ENCODE measurements at regions not wholly inside any gene's neighbourhood (a gene's known extent, or its start where the extent isn't known, plus 50 kb on each side); places are given as distances from the start of the nearest gene placed in this dataset.

DNA sequence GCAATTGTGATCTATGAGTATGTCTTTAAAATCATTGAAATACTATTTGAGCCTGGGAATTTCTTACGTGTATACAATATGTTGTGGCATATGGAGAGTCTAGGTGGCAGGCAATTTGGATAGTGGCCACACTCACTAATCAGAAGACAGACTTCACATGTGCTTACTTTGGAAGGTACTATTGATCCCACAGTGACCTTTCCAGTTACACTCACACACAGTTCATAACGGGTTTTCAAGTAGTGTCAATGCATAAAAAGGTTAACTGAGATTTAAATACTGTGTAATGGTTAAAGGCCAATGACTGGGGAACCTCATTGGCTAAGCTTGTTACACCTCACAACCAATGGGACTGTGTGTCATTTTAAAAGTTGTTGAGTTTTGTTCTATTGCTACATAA, 783.2 kb downstream of the RPA4 start:
- Histone ChIP-seq H3K9ac (ENCODE audit: insufficient read depth, low read length) (no peak overlapping the region), H3K4me1 (ENCODE audit: control insufficient read depth, extremely low read depth, insufficient read depth, low read length) (no peaks in the 10 kb centered on the region), H2AFZ (ENCODE audit: low read length) (no peak overlapping the region), H3K4me2 (ENCODE audit: extremely low read depth, insufficient read depth, low read length) (no peak overlapping the region), H3K27me3 (ENCODE audit: control insufficient read depth, insufficient read depth, low read length) (no peaks in the 10 kb centered on the region), H3K4me3 (replicated peaks in 1 of 4; ENCODE audit: control extremely low read depth in 1 of 4, insufficient read depth in 1 of 4, low read depth in 3 of 4, low read length in 4 of 4) (no peak overlapping the region), H3K79me2 (ENCODE audit: control insufficient read depth, insufficient read depth, low read length) (no peaks in the 10 kb centered on the region), H3K9me3 (ENCODE audit: control insufficient read depth, insufficient read depth, low read depth, low read length) (no peaks in the 10 kb centered on the region), H4K20me1 (ENCODE audit: control insufficient read depth, extremely low read depth, insufficient read depth, low read length) (no peaks in the 10 kb centered on the region), H3K27ac (ENCODE audit: insufficient read depth, low read length) (no peak overlapping the region), H3K36me3 (ENCODE audit: control insufficient read depth, insufficient read depth, low read length) (no peaks in the 10 kb centered on the region)
- no peak for DNase-seq (ENCODE audit: low read depth in 2 of 2)
- TF ChIP-seq EZH2 (IDR thresholded peaks at IDR 0.05; ENCODE audit: low read length, missing control alignments) (no peak), CTCF (conservative IDR thresholded peaks at IDR 0.05 in 1 of 2, IDR thresholded peaks at IDR 0.05 in 1 of 2; ENCODE audit: low read depth in 1 of 2, low read length in 2 of 2) (no peak)

DNA sequence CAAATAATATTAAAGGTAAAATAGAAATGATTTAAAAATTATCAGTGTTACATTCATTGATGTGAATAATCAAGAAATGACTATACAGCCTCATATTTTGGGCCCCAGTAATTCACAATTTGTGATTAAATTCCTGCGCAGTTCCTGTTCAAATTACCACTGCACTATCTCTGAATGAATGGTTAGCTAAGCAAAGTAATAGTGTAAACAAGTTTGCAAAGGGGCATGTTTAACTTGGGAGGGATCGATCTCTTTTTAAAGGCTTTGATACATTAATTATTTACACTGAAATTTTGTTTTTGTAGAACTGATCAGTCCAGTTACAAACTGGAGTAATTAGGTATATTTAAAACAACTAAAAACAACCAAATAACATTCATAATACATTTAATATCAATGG, 784.4 kb downstream of the RPA4 start:
- TF ChIP-seq CTCF (conservative IDR thresholded peaks at IDR 0.05 in 1 of 2, IDR thresholded peaks at IDR 0.05 in 1 of 2; ENCODE audit: low read depth in 1 of 2, low read length in 2 of 2) = no peak
- no peak for TF ChIP-seq EZH2 (IDR thresholded peaks at IDR 0.05; ENCODE audit: low read length, missing control alignments)
- Histone ChIP-seq H3K27ac (ENCODE audit: insufficient read depth, low read length) (no peak overlapping the region), H3K9ac (ENCODE audit: insufficient read depth, low read length) (no peak overlapping the region), H3K4me1 (ENCODE audit: control insufficient read depth, extremely low read depth, insufficient read depth, low read length) (no peaks in the 10 kb centered on the region), H3K4me2 (ENCODE audit: extremely low read depth, insufficient read depth, low read length) (no peak overlapping the region), H3K4me3 (replicated peaks in 1 of 4; ENCODE audit: control extremely low read depth in 1 of 4, insufficient read depth in 1 of 4, low read depth in 3 of 4, low read length in 4 of 4) (no peak overlapping the region), H3K27me3 (ENCODE audit: control insufficient read depth, insufficient read depth, low read length) (no peaks in the 10 kb centered on the region), H2AFZ (ENCODE audit: low read length) (no peak overlapping the region), H3K36me3 (ENCODE audit: control insufficient read depth, insufficient read depth, low read length) (no peaks in the 10 kb centered on the region), H4K20me1 (ENCODE audit: control insufficient read depth, extremely low read depth, insufficient read depth, low read length) (no peaks in the 10 kb centered on the region), H3K79me2 (ENCODE audit: control insufficient read depth, insufficient read depth, low read length) (no peaks in the 10 kb centered on the region), H3K9me3 (ENCODE audit: control insufficient read depth, insufficient read depth, low read depth, low read length) (no peaks in the 10 kb centered on the region)
- no peak for DNase-seq (ENCODE audit: low read depth in 2 of 2)

DNA sequence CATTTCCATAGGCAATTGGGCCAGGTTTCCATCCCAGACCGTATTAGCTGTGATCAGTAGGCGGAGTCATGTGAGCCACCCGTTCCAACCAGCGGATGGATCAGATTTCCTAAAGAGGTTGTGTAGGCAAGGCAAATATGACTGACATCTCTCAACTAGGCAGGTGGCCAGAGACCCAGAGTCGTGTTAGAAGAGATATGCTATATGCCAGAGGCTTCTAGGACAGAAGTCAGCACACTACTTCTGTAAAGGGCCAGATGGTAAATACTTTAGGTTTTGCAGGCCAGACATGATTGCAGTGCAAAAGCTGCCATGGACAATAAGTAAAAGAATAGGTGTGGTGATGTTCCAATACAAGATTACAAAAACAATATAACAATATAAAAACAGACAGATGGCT, 788.4 kb downstream of the RPA4 start:
- H2AFZ ChIP-seq (ENCODE audit: low read length) = no peak overlapping the region
- no peak for DNase-seq (ENCODE audit: low read depth in 2 of 2)

More for the DNA sequence above, 788.4 kb downstream of the RPA4 start:
- TF ChIP-seq EZH2 (IDR thresholded peaks at IDR 0.05; ENCODE audit: low read length, missing control alignments) (no peak), CTCF (conservative IDR thresholded peaks at IDR 0.05 in 1 of 2, IDR thresholded peaks at IDR 0.05 in 1 of 2; ENCODE audit: low read depth in 1 of 2, low read length in 2 of 2) (no peak)
- Histone ChIP-seq H3K4me2 (ENCODE audit: extremely low read depth, insufficient read depth, low read length) (no peak overlapping the region), H3K9ac (ENCODE audit: insufficient read depth, low read length) (no peak overlapping the region), H3K4me1 (ENCODE audit: control insufficient read depth, extremely low read depth, insufficient read depth, low read length) (no peaks in the 10 kb centered on the region), H3K79me2 (ENCODE audit: control insufficient read depth, insufficient read depth, low read length) (no peaks in the 10 kb centered on the region), H4K20me1 (ENCODE audit: control insufficient read depth, extremely low read depth, insufficient read depth, low read length) (no peaks in the 10 kb centered on the region), H3K27me3 (ENCODE audit: control insufficient read depth, insufficient read depth, low read length) (no peaks in the 10 kb centered on the region), H3K27ac (ENCODE audit: insufficient read depth, low read length) (no peak overlapping the region), H3K36me3 (ENCODE audit: control insufficient read depth, insufficient read depth, low read length) (no peaks in the 10 kb centered on the region), H3K9me3 (ENCODE audit: control insufficient read depth, insufficient read depth, low read depth, low read length) (no peaks in the 10 kb centered on the region), H3K4me3 (replicated peaks in 1 of 4; ENCODE audit: control extremely low read depth in 1 of 4, insufficient read depth in 1 of 4, low read depth in 3 of 4, low read length in 4 of 4) (no peak overlapping the region)
